ENCODE measurements at regions not wholly inside any gene's neighbourhood (a gene's known extent, or its start where the extent isn't known, plus 50 kb on each side); places are given as distances from the start of the nearest gene placed in this dataset.
"Not testable (repeated sequence)": the region's sequence is repeated elsewhere in the genome, so short reads cannot be mapped to it uniquely, and the experiment has no call there.

GRCh38 chr9:29311221-29311620, 1737.9 kb upstream of the C9orf72 start:
- DNase-seq, result no peak

DNA sequence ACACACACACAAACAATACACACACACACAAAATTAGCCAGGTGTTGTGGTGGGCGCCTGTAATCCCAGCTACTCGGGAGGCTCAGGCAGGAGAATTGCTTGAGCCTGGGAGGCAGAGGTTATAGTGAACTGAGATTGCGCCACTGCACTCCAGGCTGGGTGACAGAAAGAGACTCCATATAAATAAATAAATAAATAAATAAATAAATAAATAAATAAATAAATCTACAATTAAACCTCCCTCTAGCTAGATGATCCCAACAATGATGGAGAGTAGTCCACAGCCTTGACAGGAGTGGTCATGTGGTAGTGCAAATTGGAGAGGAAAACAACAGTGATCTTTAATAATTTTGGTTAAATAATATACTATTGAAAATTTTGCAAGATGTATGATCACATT, 1739.0 kb upstream of the C9orf72 start:
- DNase-seq, result no peak

- no peak for DNase-seq
Measured at GRCh38 chr9:29319736-29320513, 1746.6 kb upstream of the C9orf72 start.

DNA sequence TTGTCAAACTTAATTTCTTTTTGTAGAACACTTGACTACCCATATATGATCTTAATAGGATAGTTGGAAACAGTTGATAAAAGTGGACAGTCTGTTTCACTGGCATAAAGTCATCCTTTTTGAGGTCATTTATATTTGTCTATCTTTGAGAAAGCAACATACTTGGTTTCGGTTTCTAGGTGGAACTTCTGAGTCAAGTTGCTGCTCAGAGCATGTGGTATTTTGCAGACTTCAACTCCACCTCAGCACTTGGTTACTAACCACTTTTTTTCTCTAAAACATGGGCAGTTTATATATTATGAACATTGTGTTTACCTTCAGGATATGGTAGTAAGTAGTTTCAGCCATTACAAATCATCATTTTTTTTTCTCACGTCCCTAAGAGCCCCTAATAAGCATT, 1749.0 kb upstream of the C9orf72 start:
- DNase-seq, result no peak

DNA sequence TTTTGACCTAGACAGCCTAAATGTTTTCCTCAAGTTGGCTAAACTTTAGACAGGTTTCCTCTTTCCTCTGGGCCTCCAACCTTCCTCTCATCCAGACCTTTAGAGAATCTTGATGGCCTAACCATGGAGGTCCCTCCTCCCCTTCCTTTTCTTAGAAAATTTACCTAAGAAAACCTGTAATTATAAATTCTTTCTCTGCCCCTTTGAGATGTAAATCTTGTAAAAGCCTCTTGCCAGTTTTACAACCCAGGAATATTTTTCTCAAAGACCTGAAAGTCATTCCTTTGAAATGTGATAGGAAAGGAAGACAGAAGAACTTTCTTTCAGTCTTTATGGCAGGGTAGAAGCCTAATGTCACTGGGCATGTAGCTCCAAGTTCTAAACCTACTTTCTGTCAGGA, 1752.6 kb upstream of the C9orf72 start:
- no peak for DNase-seq

DNA sequence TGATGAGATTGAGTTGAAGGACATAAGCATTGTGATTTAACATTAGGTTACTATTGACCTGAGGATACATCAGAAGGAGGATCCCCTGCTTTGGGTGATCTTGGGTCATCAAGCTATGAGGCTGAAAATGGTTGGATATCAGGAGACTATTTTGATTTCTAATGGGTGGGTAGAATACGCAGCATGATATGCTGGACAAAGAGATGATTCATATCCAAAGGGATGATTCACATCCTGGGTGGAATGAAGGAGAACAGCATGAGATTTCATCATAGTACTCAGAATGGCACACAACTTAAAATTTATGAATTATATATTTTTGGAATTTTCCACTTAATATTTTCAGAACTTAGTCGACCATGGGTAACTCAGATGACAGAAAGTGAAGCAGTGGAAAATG, 1759.5 kb upstream of the C9orf72 start:
- DNase-seq, result no peak

DNA sequence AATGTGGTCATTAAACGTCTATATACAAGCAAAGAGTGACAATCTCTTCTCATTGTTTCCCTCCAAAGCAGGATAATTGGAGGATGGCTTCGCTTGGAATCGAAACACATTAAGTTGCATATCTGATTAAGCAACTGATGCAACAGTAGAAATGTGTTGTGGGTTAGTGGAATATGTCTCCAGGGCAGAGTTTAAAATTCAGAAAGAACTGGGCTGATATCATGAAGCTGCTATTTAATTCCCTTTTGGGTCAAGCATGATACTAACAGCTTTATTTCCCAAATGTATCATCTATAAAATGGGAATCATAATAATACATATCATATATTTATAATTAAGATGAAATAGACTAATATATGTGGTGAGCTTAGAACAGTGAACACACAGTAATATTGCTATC, 1763.0 kb upstream of the C9orf72 start:
- DNase-seq, result no peak

GRCh38 chr9:29339387-29339786, 1766.1 kb upstream of the C9orf72 start:
- DNase-seq, result no peak

- DNase-seq, result no peak
Measured at GRCh38 chr9:29348999-29349398, 1775.7 kb upstream of the C9orf72 start.

DNA sequence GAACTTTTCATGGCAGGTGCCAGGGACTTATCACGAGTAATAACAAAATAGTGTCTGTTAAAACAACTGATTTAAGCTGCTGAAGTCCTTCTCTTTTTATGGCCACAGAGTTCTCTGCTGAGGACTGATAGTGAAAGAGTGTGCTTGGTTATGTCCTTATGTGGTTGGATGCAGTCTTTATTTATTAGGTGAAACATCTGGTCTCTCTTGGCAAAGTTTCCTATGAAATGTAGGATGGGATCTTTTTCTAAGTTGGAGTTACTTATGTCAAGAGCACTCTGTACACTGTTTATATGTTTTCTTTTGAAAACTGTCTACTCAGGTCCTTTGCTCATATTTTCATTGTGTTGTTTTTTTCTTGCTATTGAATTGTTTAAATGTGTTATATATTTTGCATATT, 1816.1 kb upstream of the C9orf72 start:
- DNase-seq, result no peak

DNA sequence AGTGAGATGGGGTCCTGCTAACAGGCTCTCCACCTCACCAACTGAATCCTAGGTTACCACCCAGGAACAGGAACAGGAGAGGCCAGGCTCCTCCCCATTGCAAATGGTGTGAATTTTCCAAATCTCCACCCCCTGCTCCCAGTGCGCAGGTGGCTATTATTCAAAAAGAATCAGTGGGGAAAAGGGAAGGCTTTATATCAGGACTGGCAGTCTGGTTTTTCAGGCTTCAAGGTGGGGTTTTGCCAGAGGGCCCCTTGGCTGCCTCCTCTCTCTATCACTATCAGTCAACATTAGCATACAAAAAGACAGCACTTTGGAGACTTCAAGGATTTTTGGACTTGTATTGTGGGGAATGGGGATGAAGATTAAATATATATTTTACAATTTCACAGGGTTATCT, 1817.6 kb upstream of the C9orf72 start:
- no peak for DNase-seq

DNA sequence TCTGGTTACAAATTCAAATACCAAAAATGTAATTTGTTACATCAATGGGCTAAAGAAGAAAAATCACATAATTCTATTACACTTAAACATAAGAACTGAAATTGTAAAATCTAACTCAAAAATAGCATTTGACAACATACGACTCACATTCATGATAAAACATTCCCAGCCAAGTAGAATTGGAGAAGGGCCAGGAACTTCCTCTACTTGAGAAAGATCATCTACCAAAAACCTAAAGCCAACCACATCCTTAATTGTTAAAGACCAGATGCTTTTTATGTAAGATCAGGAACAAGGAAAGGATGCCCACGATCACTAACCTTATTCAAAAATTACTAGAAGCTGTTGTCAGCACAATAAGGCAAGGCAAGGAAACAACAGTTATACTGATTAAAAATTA, 1819.8 kb upstream of the C9orf72 start:
- no peak for DNase-seq

GRCh38 chr9:29394855-29395254, 1821.6 kb upstream of the C9orf72 start:
- no peak for DNase-seq

GRCh38 chr9:29397148-29397547, 1823.9 kb upstream of the C9orf72 start:
- no peak for DNase-seq

DNA sequence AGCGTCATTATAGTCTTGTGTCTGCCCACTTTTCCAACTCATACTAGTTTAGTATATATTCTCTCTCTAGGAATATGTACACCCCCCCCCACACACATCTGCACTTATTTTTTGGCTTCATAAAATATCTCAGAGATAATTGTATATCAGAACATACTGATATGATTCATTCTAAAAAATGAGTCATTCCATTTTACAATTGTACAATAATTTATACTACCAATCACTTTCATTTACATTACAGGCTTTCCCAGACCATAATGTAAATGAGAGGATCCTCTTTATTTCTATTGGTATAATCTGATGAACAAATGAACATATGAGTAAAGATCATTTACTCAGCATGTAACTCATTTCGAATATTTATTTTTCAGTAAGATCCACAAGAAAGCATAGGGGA, 1842.9 kb upstream of the C9orf72 start:
- no peak for DNase-seq

- DNase-seq, result no peak
Measured at GRCh38 chr9:29422438-29422837, 1849.2 kb upstream of the C9orf72 start.

GRCh38 chr9:29432191-29432590, 1858.9 kb upstream of the C9orf72 start:
- DNase-seq, result no peak

GRCh38 chr9:29432656-29433055, 1859.4 kb upstream of the C9orf72 start:
- not testable (repeated sequence) for DNase-seq

- DNase-seq, result no peak
Measured at GRCh38 chr9:29435368-29435767, 1862.1 kb upstream of the C9orf72 start.

GRCh38 chr9:29437526-29437925, 1864.2 kb upstream of the C9orf72 start:
- no peak for DNase-seq

GRCh38 chr9:29439961-29440360, 1866.7 kb upstream of the C9orf72 start:
- peak in 1 of 2 donors; percentile 1 for DNase-seq

DNA sequence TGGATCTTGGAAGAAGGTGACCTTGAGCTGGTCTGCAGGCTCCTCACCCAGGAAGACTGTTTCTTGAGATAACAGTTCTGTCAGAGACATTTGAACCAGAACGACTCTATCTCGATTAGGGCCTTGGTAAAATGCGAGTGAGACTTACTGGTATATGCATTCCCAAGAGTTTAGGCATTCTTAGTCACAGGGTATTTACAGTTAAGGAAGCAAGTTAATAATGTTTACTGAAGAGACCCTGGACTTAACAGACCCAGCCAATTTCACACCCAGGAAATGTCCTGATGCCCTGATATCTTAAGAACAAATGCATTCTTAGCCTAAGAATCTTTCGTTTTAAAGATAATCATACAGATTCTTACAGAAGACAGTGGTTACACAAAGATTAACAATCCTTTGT, 1867.2 kb upstream of the C9orf72 start:
- no peak for DNase-seq

GRCh38 chr9:29445751-29446150, 1872.5 kb upstream of the C9orf72 start:
- no peak for DNase-seq

DNA sequence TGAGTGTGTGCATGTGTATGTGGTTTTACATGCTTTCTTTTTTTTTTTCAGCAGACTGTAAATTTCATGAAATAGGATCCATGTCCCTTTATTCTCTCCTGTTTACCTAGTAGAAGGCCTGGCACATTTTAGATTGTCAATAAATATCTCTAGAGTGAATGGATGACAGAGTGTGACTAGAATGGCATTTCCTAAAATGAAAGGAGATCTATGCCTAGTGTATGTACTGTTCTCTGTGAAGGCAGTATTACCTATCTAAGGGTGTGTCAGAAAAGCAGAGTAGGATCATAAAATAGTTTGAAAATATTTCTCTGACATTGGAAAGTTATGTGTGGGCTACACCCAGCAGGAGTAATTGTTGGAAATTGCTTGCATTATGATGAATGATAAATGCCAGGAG, 1876.0 kb upstream of the C9orf72 start:
- no peak for DNase-seq

DNA sequence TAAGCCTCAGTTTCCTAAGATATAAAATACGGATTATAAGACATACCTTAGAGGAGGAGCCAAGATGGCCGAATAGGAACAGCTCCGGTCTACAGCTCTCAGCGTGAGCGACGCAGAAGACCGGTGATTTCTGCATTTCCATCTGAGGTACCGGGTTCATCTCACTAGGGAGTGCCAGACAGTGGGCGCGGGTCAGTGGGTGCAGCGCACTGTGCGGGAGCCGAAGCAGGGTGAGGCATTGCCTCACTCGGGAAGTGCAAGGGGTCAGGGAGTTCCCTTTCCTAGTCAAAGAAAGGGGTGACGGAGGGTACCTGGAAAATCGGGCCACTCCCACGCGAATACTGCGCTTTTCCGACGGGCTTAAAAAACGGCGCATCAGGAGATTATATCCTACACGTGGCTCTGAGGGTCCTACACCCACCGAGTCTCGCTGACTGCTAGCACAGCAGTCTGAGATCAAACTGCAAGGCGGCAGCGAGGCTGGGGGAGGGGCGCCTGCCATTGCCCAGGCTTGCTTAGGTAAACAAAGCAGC, 1877.1 kb upstream of the C9orf72 start:
- DNase-seq, result not testable (repeated sequence)

All from bone marrow (tissue), 2 donors.